Stomach (tissue), 8 donors: ENCODE measurements at regions not wholly inside any gene's neighbourhood (a gene's known extent, or its start where the extent isn't known, plus 50 kb on each side); places are given as distances from the start of the nearest gene placed in this dataset.

Experiments used
- DNase-seq, 2 donors: peaks; one replicate each; pipeline versions ENCODE4 v3.0.0 to v3.0.0-alpha.2; 2013 to 2019
- H3K27ac ChIP-seq, 5 donors: fragments of 200-600 bp in 4 of 5; sonication (generic) in 4 of 5; one replicate each; pipeline ENCODE4 v1.5.1; 2013 to 2019; ENCODE audit warnings: mild to moderate bottlenecking in 1 of 5, moderate library complexity in 1 of 5
- H3K27me3 ChIP-seq, 3 donors: fragments of 200-600 bp; sonication (generic); one replicate each; pipeline ENCODE4 v1.5.1; 2017 to 2019; ENCODE audit warnings: mixed run types in 1 of 3
- H3K36me3 ChIP-seq, 4 donors: fragments of 200-600 bp; sonication (generic); 1 replicate in 3 of 4; 2 replicates in 1 of 4; pipeline ENCODE4 v1.5.1; 2016 to 2019
- H3K4me1 ChIP-seq, 4 donors: fragments of 200-600 bp; sonication (generic); one replicate each; pipeline ENCODE4 v1.5.1; 2016 to 2019
- H3K4me3 ChIP-seq, 4 donors: fragments of 200-600 bp; sonication (generic) in 3 of 4; one replicate each; pipeline ENCODE4 v1.5.1; 2016 to 2019; ENCODE audit warnings: mild to moderate bottlenecking in 1 of 4
- H3K9me3 ChIP-seq, 4 donors: fragments of 200-600 bp; sonication (generic); one replicate each; pipeline ENCODE4 v1.5.1; 2016 to 2019
- EP300 ChIP-seq: sonication (generic); formaldehyde crosslinking; IDR thresholded peaks from one replicate; pipeline ENCODE4 v1.6.1; 2017; ENCODE audit warnings: antibody characterized with exemption
- POLR2A ChIP-seq, 4 donors: fragments of 450-650 bp; IDR thresholded peaks; one replicate each; pipeline ENCODE4 v1.6.1; 2016; ENCODE audit warnings: antibody characterized with exemption in 4 of 4, control low read depth in 2 of 4, mild to moderate bottlenecking in 1 of 4, moderate library complexity in 1 of 4
- POLR2AphosphoS5 ChIP-seq, 3 donors: sonication (generic); formaldehyde crosslinking; IDR thresholded peaks; one replicate each; pipeline ENCODE4 v1.6.1; 2016; ENCODE audit warnings: antibody characterized with exemption in 3 of 3
- WGBS, 5 donors: extraction: QIAGEN DNeasy Blood & Tissue Kit in 3 of 5; methylation state at CpG; one replicate each; pipeline versions ENCODE4 v1.1.5 to v1.1.7; 2013 to 2018; 5-methylcytosine and 5-hydroxymethylcytosine counted together
- intact Hi-C: fragments of 100-400 bp; cut with DNase I; formaldehyde crosslinking; loops from one replicate; pipeline ENCODE4 v1.15.1; 2023; ENCODE audit warnings: low total_unique reads
- TF ChIP-seq, protein P1 (sequence below), 7 experiments: fragments of 450-650 bp in 4 of 7; fragments of 200-600 bp in 3 of 7; sonication (generic) in 3 of 7; IDR thresholded peaks; one replicate each; pipeline ENCODE4 v1.5.1; 2016 to 2019; ENCODE audit warnings: antibody characterized with exemption in 7 of 7, control low read depth in 2 of 7, mild to moderate bottlenecking in 1 of 7
- donor health status: healthy with polysubstance abuse.
- donor health status: Bipolar disorder and iron deficiency.
- donor health status: healthy.

DNA sequence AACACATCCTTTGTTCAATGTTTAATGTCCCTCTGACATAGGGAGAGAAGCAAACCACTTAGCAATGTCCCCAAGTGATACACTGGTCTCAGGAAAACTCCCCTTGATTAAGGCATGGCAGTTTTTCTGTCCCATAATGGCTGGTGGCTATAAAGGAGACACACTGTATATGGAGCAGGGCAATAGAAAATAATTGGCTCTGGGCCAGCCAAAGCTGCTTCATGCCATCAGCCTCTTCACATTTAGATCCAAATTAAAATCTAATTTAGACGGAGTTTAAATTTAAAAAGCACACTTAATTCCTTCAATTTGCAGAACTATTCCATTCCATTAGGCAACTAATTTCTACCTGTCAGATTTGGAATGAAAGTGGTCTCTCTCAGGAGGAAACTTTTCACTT, 638.1 kb downstream of the DSC3 start:
- no peaks in the 10 kb centered on the region for H3K27me3 ChIP-seq
- H3K36me3 ChIP-seq = no peaks in the 10 kb centered on the region
- intact Hi-C loops = no loop called here
- H3K4me3 ChIP-seq = no peak overlapping the region
- TF ChIP-seq POLR2AphosphoS5 (IDR thresholded peaks at IDR 0.05) = no peak
- no peak for TF ChIP-seq POLR2A (IDR thresholded peaks at IDR 0.05)
- no peak for TF ChIP-seq EP300
- WGBS, 5 donors = 85 to 92% (median 88%) methylated on average over 1 of the region's 1 CpG
- H3K4me1 ChIP-seq = no peaks in the 10 kb centered on the region
- H3K9me3 ChIP-seq = peaks cover 0 to 8% (median under 1%) of the 10 kb centered on the region in 4 donors
- no peak for DNase-seq
- no peak overlapping the region for H3K27ac ChIP-seq

DNA sequence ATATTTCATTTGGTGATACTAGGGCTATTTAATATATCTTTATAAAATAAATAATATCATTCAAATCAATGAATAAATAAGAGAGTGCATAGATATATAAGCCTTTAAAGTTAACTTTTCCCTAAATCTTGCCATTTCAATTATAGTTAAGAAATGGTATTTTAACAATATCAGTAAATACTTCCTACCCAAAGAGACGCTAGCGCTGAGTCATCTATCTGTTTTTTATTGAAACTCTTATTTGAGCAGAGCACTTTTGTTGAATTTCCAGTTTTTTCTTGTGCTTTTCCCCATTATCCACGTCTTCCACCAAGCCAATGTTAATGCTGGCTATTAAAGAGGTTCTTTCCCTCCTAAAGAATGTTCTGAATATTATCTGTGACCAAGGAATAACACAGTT, 639.3 kb downstream of the DSC3 start:
- Histone ChIP-seq H3K9me3 (peaks cover 0 to 6% (median 0%) of the 10 kb centered on the region in 4 donors), H3K4me3 (no peak overlapping the region), H3K27me3 (no peaks in the 10 kb centered on the region), H3K36me3 (no peaks in the 10 kb centered on the region), H3K4me1 (no peaks in the 10 kb centered on the region), H3K27ac (no peak overlapping the region)
- intact Hi-C loops = no loop called here
- TF ChIP-seq POLR2A (IDR thresholded peaks at IDR 0.05) = no peak
- TF ChIP-seq, protein P1, sequence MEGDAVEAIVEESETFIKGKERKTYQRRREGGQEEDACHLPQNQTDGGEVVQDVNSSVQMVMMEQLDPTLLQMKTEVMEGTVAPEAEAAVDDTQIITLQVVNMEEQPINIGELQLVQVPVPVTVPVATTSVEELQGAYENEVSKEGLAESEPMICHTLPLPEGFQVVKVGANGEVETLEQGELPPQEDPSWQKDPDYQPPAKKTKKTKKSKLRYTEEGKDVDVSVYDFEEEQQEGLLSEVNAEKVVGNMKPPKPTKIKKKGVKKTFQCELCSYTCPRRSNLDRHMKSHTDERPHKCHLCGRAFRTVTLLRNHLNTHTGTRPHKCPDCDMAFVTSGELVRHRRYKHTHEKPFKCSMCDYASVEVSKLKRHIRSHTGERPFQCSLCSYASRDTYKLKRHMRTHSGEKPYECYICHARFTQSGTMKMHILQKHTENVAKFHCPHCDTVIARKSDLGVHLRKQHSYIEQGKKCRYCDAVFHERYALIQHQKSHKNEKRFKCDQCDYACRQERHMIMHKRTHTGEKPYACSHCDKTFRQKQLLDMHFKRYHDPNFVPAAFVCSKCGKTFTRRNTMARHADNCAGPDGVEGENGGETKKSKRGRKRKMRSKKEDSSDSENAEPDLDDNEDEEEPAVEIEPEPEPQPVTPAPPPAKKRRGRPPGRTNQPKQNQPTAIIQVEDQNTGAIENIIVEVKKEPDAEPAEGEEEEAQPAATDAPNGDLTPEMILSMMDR (IDR thresholded peaks at IDR 0.05) = no peak
- no peak for TF ChIP-seq EP300
- no peak for TF ChIP-seq POLR2AphosphoS5 (IDR thresholded peaks at IDR 0.05)
- WGBS, 5 donors = 47 to 70% (median 53%) methylated on average over 3 of the region's 3 CpGs
- DNase-seq = no peak

DNA sequence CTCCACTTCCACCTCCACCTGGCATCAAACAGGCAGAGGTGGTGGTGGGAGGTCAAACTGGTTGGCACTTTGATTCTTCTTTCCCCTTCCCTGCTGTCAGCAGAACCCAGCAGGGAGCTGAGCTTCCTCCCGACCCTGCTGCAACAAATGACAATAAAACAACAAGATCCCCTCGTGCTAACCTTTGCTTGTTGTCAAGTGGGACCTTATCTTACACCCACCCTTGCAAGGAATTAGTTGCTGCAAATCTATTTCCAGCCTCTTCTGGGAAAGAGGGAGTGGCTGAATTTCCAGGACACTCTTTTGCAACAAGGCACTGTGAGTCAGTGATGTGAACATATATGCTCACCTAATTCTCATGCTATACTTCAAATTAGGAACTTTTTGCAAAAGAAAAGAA, 655.1 kb downstream of the DSC3 start:
- no peaks in the 10 kb centered on the region for H3K36me3 ChIP-seq
- H3K9me3 ChIP-seq = no peaks in the 10 kb centered on the region
- intact Hi-C loops = no loop called here
- H3K27me3 ChIP-seq = no peaks in the 10 kb centered on the region
- no peak for DNase-seq
- H3K4me3 ChIP-seq = no peak overlapping the region
- no peak for TF ChIP-seq POLR2AphosphoS5 (IDR thresholded peaks at IDR 0.05)
- TF ChIP-seq EP300 = no peak
- no peak for TF ChIP-seq POLR2A (IDR thresholded peaks at IDR 0.05)
- TF ChIP-seq, protein P1 (IDR thresholded peaks at IDR 0.05) = no peak
- H3K4me1 ChIP-seq = no peaks in the 10 kb centered on the region
- no peak overlapping the region for H3K27ac ChIP-seq
- WGBS, 5 donors = 0 to 12% (median 9%) methylated on average over 2 of the region's 2 CpGs

DNA sequence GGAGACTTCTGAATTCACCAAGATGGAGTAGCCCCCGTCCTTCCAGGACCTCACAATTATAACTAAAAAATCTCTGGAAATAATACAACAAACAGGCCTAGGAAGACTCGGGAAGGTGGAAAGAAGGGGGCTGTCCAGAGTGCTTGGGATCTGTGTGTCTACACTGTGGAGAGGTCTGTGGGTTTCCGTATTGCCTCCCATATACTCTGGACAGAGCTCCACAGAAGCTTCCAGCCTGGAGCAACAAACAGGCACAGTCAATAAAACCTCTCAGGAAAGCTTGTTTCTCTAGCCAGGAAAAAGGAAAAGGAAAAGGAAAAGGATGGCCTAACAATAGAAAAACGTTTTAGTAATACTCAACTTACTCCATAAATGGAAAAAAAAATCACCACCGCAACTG, 655.9 kb downstream of the DSC3 start:
- intact Hi-C loops = no loop called here
- no peak overlapping the region for H3K4me3 ChIP-seq
- no peak overlapping the region for H3K27ac ChIP-seq
- no peaks in the 10 kb centered on the region for H3K4me1 ChIP-seq
- no peak for DNase-seq
- TF ChIP-seq POLR2AphosphoS5 (IDR thresholded peaks at IDR 0.05) = no peak
- TF ChIP-seq POLR2A (IDR thresholded peaks at IDR 0.05) = no peak
- TF ChIP-seq, protein P1 (IDR thresholded peaks at IDR 0.05) = no peak
- TF ChIP-seq EP300 = no peak
- H3K9me3 ChIP-seq = no peaks in the 10 kb centered on the region
- 34 to 54% (median 44%) methylated on average over 5 of the region's 5 CpGs for WGBS, 5 donors
- H3K27me3 ChIP-seq = no peaks in the 10 kb centered on the region
- no peaks in the 10 kb centered on the region for H3K36me3 ChIP-seq

DNA sequence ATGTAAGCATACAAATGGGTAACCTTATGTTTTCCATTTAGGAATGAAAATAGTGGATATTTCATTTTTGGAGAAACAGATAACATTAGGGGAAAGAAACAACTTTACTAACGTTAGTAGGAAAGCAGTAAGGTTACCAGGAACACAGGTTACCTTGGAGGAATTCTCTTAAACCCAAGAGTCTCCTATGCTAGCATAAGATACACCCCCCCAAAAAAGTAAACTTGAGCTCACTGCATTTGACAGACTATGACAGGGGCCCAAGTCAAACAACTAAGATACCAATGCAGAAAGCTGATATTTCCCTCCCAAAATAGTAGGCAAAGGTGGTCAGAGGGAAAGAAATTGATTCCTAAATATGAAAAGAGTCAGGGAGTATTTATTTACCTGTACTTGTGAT, 656.9 kb downstream of the DSC3 start:
- H3K4me3 ChIP-seq = no peak overlapping the region
- H3K27me3 ChIP-seq = no peaks in the 10 kb centered on the region
- intact Hi-C loops = no loop called here
- H3K9me3 ChIP-seq = peaks cover 0 to 6% (median 0%) of the 10 kb centered on the region in 4 donors
- 22 to 49% (median 34%) methylated on average over 1 of the region's 1 CpG for WGBS, 5 donors
- no peak overlapping the region for H3K27ac ChIP-seq
- no peak for DNase-seq
- no peaks in the 10 kb centered on the region for H3K36me3 ChIP-seq
- no peaks in the 10 kb centered on the region for H3K4me1 ChIP-seq
- no peak for TF ChIP-seq POLR2AphosphoS5 (IDR thresholded peaks at IDR 0.05)
- TF ChIP-seq EP300 = no peak
- no peak for TF ChIP-seq POLR2A (IDR thresholded peaks at IDR 0.05)
- TF ChIP-seq, protein P1 (IDR thresholded peaks at IDR 0.05) = no peak
